ENCODE measurements at regions not wholly inside any gene's neighbourhood (a gene's known extent, or its start where the extent isn't known, plus 50 kb on each side); places are given as distances from the start of the nearest gene placed in this dataset.
A peak's percentile ranks its signal among the peaks of the same experiment; 100 is the strongest.
"Not testable (repeated sequence)": the region's sequence is repeated elsewhere in the genome, so short reads cannot be mapped to it uniquely, and the experiment has no call there.

DNA sequence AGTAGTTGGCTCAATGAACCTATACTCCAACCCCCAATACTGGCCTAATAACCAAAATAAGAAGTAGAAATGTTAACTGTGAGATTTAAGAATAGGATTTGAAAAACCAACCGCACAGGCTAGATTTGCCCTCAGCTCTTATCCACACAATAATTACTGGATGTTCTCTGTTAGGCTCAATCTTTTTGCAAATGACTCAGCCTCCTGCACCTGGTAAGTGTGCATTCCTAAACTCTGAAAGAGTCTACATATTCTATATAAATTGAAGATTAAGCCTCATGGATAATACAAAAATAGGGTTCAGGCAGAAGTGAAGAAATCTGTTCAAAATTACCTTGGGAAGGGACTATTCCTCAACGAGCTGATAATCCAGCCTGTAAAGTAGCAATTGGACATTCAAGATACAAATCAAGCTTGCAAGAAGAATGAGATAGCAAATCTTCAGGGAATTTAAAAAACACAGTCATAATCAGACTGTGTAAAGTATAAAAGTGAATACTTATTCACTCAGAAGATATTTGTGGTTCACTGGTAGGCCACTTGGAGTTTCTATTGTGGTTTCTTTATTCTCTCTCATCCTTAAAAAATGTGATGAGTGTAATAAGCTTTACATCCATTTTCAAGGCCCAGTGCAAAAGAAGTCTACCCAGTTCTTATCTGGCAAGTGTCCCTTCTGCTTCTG, 931.9 kb upstream of the SOX9 start:
- ATAC-seq (ENCODE audit: poor library complexity) (no peak), DNase-seq (no peak)
- intact Hi-C loops (cut with DNase I) = no loop called here

DNA sequence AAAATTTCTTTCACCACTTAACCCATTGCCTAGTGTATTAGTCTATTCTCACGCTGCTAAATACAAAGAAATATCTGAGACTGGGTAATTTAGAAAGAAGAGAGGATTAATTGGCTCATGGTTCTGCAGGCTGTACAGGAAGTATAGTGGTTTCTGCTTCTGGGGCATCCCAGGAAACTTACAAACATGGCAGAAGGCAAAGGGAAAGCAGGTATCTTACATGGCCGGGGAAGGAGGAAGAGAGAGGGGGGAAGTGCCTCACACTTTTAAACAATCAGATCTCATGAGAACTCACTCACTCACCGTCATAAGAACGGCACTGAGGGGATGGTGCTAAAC, 931.4 kb upstream of the SOX9 start:
- intact Hi-C loops (cut with DNase I) = no loop called here
- DNase-seq = no peak
- ATAC-seq (ENCODE audit: poor library complexity) = no peak

DNA sequence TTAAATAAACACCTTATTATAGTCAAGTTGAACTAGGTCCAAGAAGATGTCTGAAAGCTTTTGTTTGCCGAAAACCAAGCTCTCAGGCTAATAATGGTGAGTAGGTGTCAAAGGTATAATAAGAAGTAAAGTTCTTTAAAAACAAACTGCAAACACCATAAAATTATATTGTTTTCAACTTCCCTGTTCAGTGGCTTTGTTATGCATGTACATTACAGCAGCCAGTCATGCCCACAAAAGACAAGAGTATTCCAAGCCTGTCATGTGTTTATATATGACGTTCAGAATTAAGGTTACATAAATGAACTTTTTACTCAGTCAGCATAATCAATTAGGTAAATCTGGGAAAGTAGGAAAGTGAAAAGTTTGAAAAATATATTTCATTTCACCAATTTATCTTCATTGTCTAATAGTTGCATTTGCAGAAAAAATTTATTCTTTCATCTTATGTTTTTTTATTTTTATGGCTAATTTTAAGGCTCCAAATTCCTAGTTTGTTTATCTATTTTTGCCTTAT, 928.7 kb upstream of the SOX9 start:
- intact Hi-C loops (cut with DNase I) = no loop called here
- DNase-seq = no peak

GRCh38 chr17:71192848-71193247, 928.0 kb upstream of the SOX9 start:
- DNase-seq (no peak), ATAC-seq (ENCODE audit: poor library complexity) (no peak)
- intact Hi-C loops (cut with DNase I) = no loop called here

More for the DNA sequence above, 928.7 kb upstream of the SOX9 start:
- no peak for ATAC-seq (ENCODE audit: poor library complexity)

- DNase-seq (no peak), ATAC-seq (ENCODE audit: poor library complexity) (no peak)
- intact Hi-C loops (cut with DNase I) = no loop called here
Observed at GRCh38 chr17:71200597-71200996, 920.2 kb upstream of the SOX9 start.

GRCh38 chr17:71201639-71202038, 919.2 kb upstream of the SOX9 start:
- peak; percentile 85 for ATAC-seq (ENCODE audit: poor library complexity)
- intact Hi-C loops (cut with DNase I) = no loop called here

GRCh38 chr17:71202449-71202848, 918.4 kb upstream of the SOX9 start:
- ATAC-seq (ENCODE audit: poor library complexity) (no peak), DNase-seq (no peak)
- intact Hi-C loops (cut with DNase I) = no loop called here

More at GRCh38 chr17:71201639-71202038, 919.2 kb upstream of the SOX9 start:
- DNase-seq = no peak

DNA sequence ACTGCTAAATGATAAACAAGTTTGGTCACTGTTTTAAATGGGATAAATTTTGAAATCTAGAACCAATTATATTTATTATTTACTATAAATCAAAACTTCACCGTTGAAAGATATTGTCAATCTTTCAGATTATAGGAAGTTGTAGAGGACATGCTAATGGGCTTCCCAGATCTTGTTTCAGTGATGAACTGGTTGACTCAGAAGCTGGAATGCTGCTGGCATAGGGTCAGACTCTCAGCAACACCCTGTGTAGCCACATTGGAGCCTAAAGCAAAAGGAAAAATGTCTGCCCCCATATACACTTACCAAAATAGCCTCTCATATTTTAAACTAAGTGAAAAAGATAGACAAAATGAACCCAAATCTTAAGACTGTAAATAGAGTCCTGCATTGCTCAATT, 916.9 kb upstream of the SOX9 start:
- intact Hi-C loops (cut with DNase I) = no loop called here
- DNase-seq (no peak), ATAC-seq (ENCODE audit: poor library complexity) (no peak)

GRCh38 chr17:71205951-71206350, 914.9 kb upstream of the SOX9 start:
- DNase-seq; intact Hi-C loops (cut with DNase I); ATAC-seq (ENCODE audit: poor library complexity): not testable (repeated sequence)

GRCh38 chr17:71208111-71208704, 912.6 kb upstream of the SOX9 start:
- ATAC-seq (ENCODE audit: poor library complexity) (no peak), DNase-seq (no peak)
- intact Hi-C loops (cut with DNase I) = no loop called here

DNA sequence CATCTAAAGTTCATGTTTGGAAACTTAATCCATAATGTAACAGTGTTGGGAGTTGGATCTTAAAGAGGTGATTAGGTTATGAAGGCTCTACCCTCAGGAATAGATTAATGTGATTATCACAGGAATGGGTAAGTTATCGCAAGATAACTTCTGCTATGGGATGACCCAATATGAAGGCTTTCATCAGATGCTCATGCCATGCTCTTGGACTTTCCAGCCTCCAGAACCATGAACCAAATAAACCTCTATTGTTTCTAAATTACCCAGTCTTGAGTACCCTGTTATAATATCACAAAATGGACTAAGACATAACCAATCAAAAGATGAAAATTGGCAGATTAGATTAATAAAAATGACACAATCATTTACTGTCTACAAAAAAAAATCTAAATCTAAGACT, 906.9 kb upstream of the SOX9 start:
- ATAC-seq (ENCODE audit: poor library complexity) = no peak
- intact Hi-C loops (cut with DNase I) = no loop called here
- DNase-seq = no peak

DNA sequence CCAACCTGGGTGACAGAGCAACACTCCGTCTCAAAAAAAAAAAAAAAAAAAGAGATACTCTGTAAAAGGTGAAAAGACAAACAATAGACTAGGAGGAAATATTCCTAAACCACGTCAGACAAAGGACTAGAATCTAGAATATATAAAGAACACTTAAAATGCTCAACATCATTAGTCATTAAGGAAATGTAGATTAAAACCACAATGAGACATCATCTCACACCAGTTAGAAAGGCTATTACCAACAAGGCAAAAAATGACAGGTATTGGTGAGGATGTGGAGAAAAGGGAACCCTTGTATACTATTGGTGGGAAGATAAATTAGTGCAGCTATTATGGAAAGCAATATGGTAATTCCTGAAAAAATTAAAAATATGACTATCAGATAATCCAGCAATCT, 903.1 kb upstream of the SOX9 start:
- ATAC-seq (ENCODE audit: poor library complexity) (no peak), DNase-seq (no peak)
- intact Hi-C loops (cut with DNase I) = no loop called here

GRCh38 chr17:71224824-71225575, 895.8 kb upstream of the SOX9 start:
- DNase-seq = no peak
- no peak for ATAC-seq (ENCODE audit: poor library complexity)
- intact Hi-C loops (cut with DNase I) = no loop called here

GRCh38 chr17:71227841-71228240, 893.0 kb upstream of the SOX9 start:
- no peak for ATAC-seq (ENCODE audit: poor library complexity)
- no peak for DNase-seq
- intact Hi-C loops (cut with DNase I) = no loop called here

DNA sequence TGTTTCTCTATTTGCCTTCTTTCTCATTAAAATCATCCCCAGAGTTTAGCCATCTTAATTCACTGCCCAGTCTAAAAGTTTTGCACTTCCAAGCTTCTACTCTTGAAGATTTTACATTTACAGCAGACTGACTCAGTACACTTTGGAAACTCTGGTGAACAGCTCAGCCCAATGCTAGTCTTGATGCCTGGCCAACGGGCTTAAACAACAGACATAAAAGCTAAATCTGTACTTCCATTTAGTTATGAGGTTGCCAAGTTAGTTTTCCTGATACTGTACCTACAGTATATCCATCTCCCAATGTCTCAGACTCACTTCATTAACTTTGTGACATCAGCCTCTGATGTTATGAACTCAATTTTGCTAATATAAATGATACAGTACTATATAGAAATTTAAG, 891.8 kb upstream of the SOX9 start:
- intact Hi-C loops (cut with DNase I) = no loop called here
- no peak for DNase-seq
- no peak for ATAC-seq (ENCODE audit: poor library complexity)

- no peak for DNase-seq
- no peak for ATAC-seq (ENCODE audit: poor library complexity)
- intact Hi-C loops (cut with DNase I) = no loop called here
Observed at GRCh38 chr17:71232801-71233559, 887.8 kb upstream of the SOX9 start.

- DNase-seq = no peak
- intact Hi-C loops (cut with DNase I) = no loop called here
- no peak for ATAC-seq (ENCODE audit: poor library complexity)
Observed at GRCh38 chr17:71234349-71234748, 886.5 kb upstream of the SOX9 start.

GRCh38 chr17:71237903-71238538, 882.8 kb upstream of the SOX9 start:
- intact Hi-C loops (cut with DNase I) = no loop called here
- ATAC-seq (ENCODE audit: poor library complexity) (no peak), DNase-seq (no peak)

DNA sequence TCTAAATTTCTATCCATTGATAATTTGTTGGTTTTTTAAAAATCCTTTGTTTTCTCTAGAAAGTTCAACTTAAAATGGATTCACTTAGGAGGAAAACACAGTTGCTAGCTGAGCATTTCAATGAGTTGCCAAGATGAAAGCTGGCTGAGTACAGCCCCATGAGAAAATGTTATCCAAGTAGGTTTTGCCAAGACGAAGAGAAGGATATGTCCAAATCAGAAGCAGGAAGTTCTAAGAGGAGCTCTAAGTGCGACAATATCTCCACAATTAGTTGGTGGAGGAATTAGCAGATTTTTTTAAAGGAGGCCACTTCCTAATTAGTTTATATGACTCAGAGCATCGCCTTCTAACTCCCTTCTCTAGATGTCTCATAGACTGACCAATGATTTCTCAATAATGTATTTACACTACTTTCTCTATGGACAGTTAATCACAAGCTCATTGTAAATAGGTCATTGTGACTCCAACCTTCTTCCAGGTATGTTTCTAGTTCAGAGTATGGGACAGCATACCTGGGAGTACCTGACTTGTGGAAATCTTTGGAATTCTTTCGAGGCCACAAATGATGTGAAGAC, 873.3 kb upstream of the SOX9 start:
- ATAC-seq (ENCODE audit: poor library complexity) (no peak), DNase-seq (no peak)
- intact Hi-C loops (cut with DNase I) = no loop called here

Data from Right ventricle myocardium superior (tissue), 1 donor.